ENCODE measurements at regions not wholly inside any gene's neighbourhood (a gene's known extent, or its start where the extent isn't known, plus 50 kb on each side); places are given as distances from the start of the nearest gene placed in this dataset.

GRCh38 chr2:34030273-34030672 lies 431.2 kb upstream of the FAM98A start:
- no peak for TF ChIP-seq SP1 (CRISPR knock-in tag; conservative IDR thresholded peaks at IDR 0.05)
- TF ChIP-seq JUN (CRISPR knock-in tag; IDR thresholded peaks at IDR 0.05): no peak
- no peak for TF ChIP-seq ZNF232 (CRISPR knock-in tag; IDR thresholded peaks at IDR 0.05)
- no peak for TF ChIP-seq RELA (CRISPR knock-in tag; IDR thresholded peaks at IDR 0.05; ENCODE audit: borderline replicate concordance)
- no peak for TF ChIP-seq IRF2 (CRISPR knock-in tag; IDR thresholded peaks at IDR 0.05; ENCODE audit: borderline replicate concordance, low read depth)
- no peak for TF ChIP-seq CTCF (IDR thresholded peaks at IDR 0.05)
- no peak for TF ChIP-seq CBFB (CRISPR knock-in tag; IDR thresholded peaks at IDR 0.05; ENCODE audit: low read depth)
- TF ChIP-seq SMAD3 (CRISPR knock-in tag; IDR thresholded peaks at IDR 0.05; ENCODE audit: borderline replicate concordance): no peak
- TF ChIP-seq ATF3 (CRISPR knock-in tag; conservative IDR thresholded peaks at IDR 0.05): no peak
- TF ChIP-seq ESRRA (CRISPR knock-in tag; IDR thresholded peaks at IDR 0.05; ENCODE audit: borderline replicate concordance): no peak

Data from WTC11 (cell line).